K562 (cell line): ENCODE measurements at regions not wholly inside any gene's neighbourhood (a gene's known extent, or its start where the extent isn't known, plus 50 kb on each side); places are given as distances from the start of the nearest gene placed in this dataset.

Experiments used
- ATAC-seq: fragments of 200-7000 bp; cut with Tn5 transposase; 3 replicates; pipeline ENCODE4 v1.9.1; 2020; ENCODE audit warnings: moderate library complexity
- BruUV-seq: library from RNA; stranded (reverse); fragments of 400-500 nt; replicated peaks from 2 replicates; lab custom pipeline; 2021; lab: Mats Ljungman, UMichigan
- CTCF ChIA-PET: fragments of 300-600 bp; formaldehyde crosslinking; extraction: SDS; loops from one replicate; lab custom pipeline; 2021; ENCODE audit warnings: low intra/inter-chr PET ratio; lab: Yijun Ruan, JAX
- POLR2A ChIA-PET: fragments of 300-600, 350-650 bp; sonication (Branson Sonifier 250); formaldehyde crosslinking; extraction: SDS; loops from one replicate; lab custom pipeline; 2021; ENCODE audit warnings: antibody characterized with exemption, inconsistent platforms; lab: Yijun Ruan, JAX
- DNase-seq, 4 experiments: peaks; one replicate each; pipeline versions ENCODE4 v3.0.0 to v3.0.0-alpha.2; 2011 to 2018; ENCODE audit warnings: low spot score in 3 of 4, mixed read lengths in 3 of 4; ENCODE audit errors: extremely low read depth in 1 of 4
- FAIRE-seq: peaks from 2 replicates; lab custom pipeline; 2011; peaks lifted over from hg19 to GRCh38; lab: Jason Lieb, UNC
- H2AFZ ChIP-seq: 2 replicates; pipeline ENCODE4 v1.6.0; 2011; ENCODE audit warnings: low read depth, low read length, control low read depth, inconsistent platforms
- H3K27ac ChIP-seq: fragments of 200-600 bp; 3 replicates; pipeline ENCODE4 v1.8.0; 2011; ENCODE audit warnings: low read depth, mild to moderate bottlenecking, control low read depth, inconsistent platforms, low read length, moderate library complexity, mixed read lengths; ENCODE audit errors: extremely low read depth
- H3K27me3 ChIP-seq, 2 experiments: fragments of 300-600 bp in 1 of 2; 2 replicates in 1 of 2; 3 replicates in 1 of 2; pipeline versions ENCODE4 v1.6.0 to v1.8.0; 2011; ENCODE audit warnings: inconsistent platforms in 2 of 2, low read length in 2 of 2, mild to moderate bottlenecking in 1 of 2, mixed read lengths in 1 of 2, moderate library complexity in 1 of 2; ENCODE audit not compliant: control insufficient read depth in 2 of 2, insufficient read depth in 2 of 2
- H3K36me3 ChIP-seq: fragments of 300-600 bp; 3 replicates; pipeline ENCODE4 v1.8.0; 2011; ENCODE audit warnings: mild to moderate bottlenecking, low read length, inconsistent platforms; ENCODE audit not compliant: control insufficient read depth, insufficient read depth
- H3K4me1 ChIP-seq, 2 experiments: fragments of 200-600 bp in 1 of 2; replicated peaks in 1 of 2; 2 replicates in 1 of 2; 3 replicates in 1 of 2; pipeline versions ENCODE4 v1.5.1 to v1.8.0; 2011; ENCODE audit warnings: inconsistent platforms in 2 of 2, low read length in 2 of 2, mild to moderate bottlenecking in 1 of 2, mixed read lengths in 1 of 2, moderate library complexity in 1 of 2; ENCODE audit not compliant: control insufficient read depth in 2 of 2, insufficient read depth in 2 of 2
- H3K4me2 ChIP-seq: 2 replicates; pipeline ENCODE4 v1.6.1; 2011; ENCODE audit warnings: low read length, control low read depth, inconsistent platforms, mixed read lengths; ENCODE audit not compliant: insufficient read depth
- H3K4me3 ChIP-seq: fragments of 200-600 bp; sonication (generic), shearing (Covaris generic); 2 replicates; pipeline ENCODE4 v1.5.1; 2016; ENCODE audit warnings: control low read depth, inconsistent platforms
- H3K79me2 ChIP-seq: fragments of 200-600 bp; 3 replicates; pipeline ENCODE4 v1.8.0; 2011; ENCODE audit warnings: low read length, inconsistent platforms; ENCODE audit not compliant: control insufficient read depth, insufficient read depth
- H3K9ac ChIP-seq, 2 experiments: 2 replicates each; pipeline versions ENCODE4 v1.6.0 to v1.6.1; 2011; ENCODE audit warnings: low read depth in 2 of 2, low read length in 2 of 2, control low read depth in 1 of 2, inconsistent platforms in 1 of 2, mild to moderate bottlenecking in 1 of 2, mixed read lengths in 1 of 2; ENCODE audit not compliant: insufficient read depth in 1 of 2
- H3K9me1 ChIP-seq: one replicate; pipeline ENCODE4 v1.6.0; 2011; ENCODE audit warnings: inconsistent platforms, mild to moderate bottlenecking, low read length, moderate library complexity; ENCODE audit not compliant: control insufficient read depth, insufficient read depth
- H3K9me3 ChIP-seq: replicated peaks from 2 replicates; pipeline ENCODE4 v1.5.1; 2011; ENCODE audit warnings: low read depth, low read length, inconsistent platforms; ENCODE audit not compliant: control insufficient read depth, insufficient read depth
- H4K20me1 ChIP-seq: replicated peaks from 2 replicates; pipeline ENCODE4 v1.6.1; 2011; ENCODE audit warnings: low read length, inconsistent platforms, mixed read lengths; ENCODE audit not compliant: control insufficient read depth, insufficient read depth
- BCLAF1 ChIP-seq, 2 experiments: fragments of 450-650 bp in 1 of 2; IDR thresholded peaks; 2 replicates each; pipeline ENCODE4 v1.6.1; 2011 to 2017; ENCODE audit warnings: low read depth in 2 of 2, antibody characterized with exemption in 1 of 2, borderline replicate concordance in 1 of 2, low read length in 1 of 2, mild to moderate bottlenecking in 1 of 2, mixed read lengths in 1 of 2; ENCODE audit not compliant: control insufficient read depth in 1 of 2
- FOXA1 ChIP-seq: fragments of 450-650 bp; IDR thresholded peaks from 2 replicates; pipeline ENCODE4 v1.6.1; 2016; ENCODE audit warnings: mild to moderate bottlenecking, borderline replicate concordance
- HIVEP1 ChIP-seq: fragments of 250-450 bp; sonication (Bioruptor Pico); IDR thresholded peaks from 2 replicates; pipeline ENCODE4 v1.4.0; 2020; ENCODE audit warnings: mild to moderate bottlenecking
- PRPF4 ChIP-seq: fragments of 200-400 bp; formaldehyde crosslinking; IDR thresholded peaks from one replicate; pipeline ENCODE4 v1.6.1; 2017; ENCODE audit warnings: low read length, low read depth, mild to moderate bottlenecking; ENCODE audit not compliant: insufficient read depth, poor library complexity, severe bottlenecking
- WGBS: fragments of 100-300 bp; shearing (Covaris generic); methylation state at CpG from one replicate; pipeline ENCODE4 v1.1.6; 2016; ENCODE audit warnings: low coverage, mixed read lengths; ENCODE audit not compliant: insufficient coverage; ENCODE audit errors: missing lambda C conversion rate; 5-methylcytosine and 5-hydroxymethylcytosine counted together
- in situ Hi-C: fragments of 300-500 bp; cut with MboI; formaldehyde crosslinking; loops from 4 replicates; pipeline ENCODE4 v1.15.0; 2018; ENCODE audit warnings: inconsistent platforms, mixed read lengths
- intact Hi-C: fragments of 100-400 bp; cut with micrococcal nuclease; formaldehyde crosslinking; loops from 2 replicates; pipeline ENCODE4 v1.14.2; 2022

GRCh38 chr12:87280356-87280755 lies 748.8 kb downstream of the C12orf50 start:
- Histone ChIP-seq H3K4me2 (no peak overlapping the region), H3K9ac (no peak overlapping the region), H3K79me2 (no peaks in the 10 kb centered on the region), H3K4me3 (no peak overlapping the region), H4K20me1 (no peaks in the 10 kb centered on the region), H3K9me1 (no peaks in the 10 kb centered on the region), H3K4me1 (no peaks in the 10 kb centered on the region), H3K9me3 (no peaks in the 10 kb centered on the region), H3K27ac (no peak overlapping the region), H2AFZ (no peak overlapping the region), H3K27me3 (no peaks in the 10 kb centered on the region), H3K36me3 (no peaks in the 10 kb centered on the region)
- in situ Hi-C loops = no loop called here
- ATAC-seq (no peak), FAIRE-seq (no peak), DNase-seq (no peak)
- no TSS peak for BruUV-seq
- ChIA-PET CTCF (no interaction called here), POLR2A (no interaction called here)
- WGBS = 0% methylated on average over 2 of the region's 2 CpGs
- intact Hi-C loops = no loop called here
- TF ChIP-seq BCLAF1 (IDR thresholded peaks at IDR 0.05; ENCODE audit: borderline replicate concordance in 1 of 2, control insufficient read depth in 1 of 2, low read depth in 2 of 2, low read length in 1 of 2) = no peak
- TF ChIP-seq PRPF4 = no peak
- no peak for TF ChIP-seq HIVEP1
- no peak for TF ChIP-seq FOXA1
